ENCODE measurements at regions not wholly inside any gene's neighbourhood (a gene's known extent, or its start where the extent isn't known, plus 50 kb on each side); places are given as distances from the start of the nearest gene placed in this dataset.

- DNase-seq (ENCODE audit: low spot score), result no peak
- no peak for ATAC-seq
Observed at GRCh38 chr7:11290863-11291262, 317.2 kb downstream of the PHF14 start.

- ATAC-seq (no peak), DNase-seq (ENCODE audit: low spot score) (no peak)
Observed at GRCh38 chr7:11294218-11294617, 320.5 kb downstream of the PHF14 start.

GRCh38 chr7:11294965-11295364, 321.3 kb downstream of the PHF14 start:
- peak; percentile 73 for ATAC-seq
- no peak for DNase-seq (ENCODE audit: low spot score)

GRCh38 chr7:11297126-11297625, 323.5 kb downstream of the PHF14 start:
- no peak for ATAC-seq
- no peak for DNase-seq (ENCODE audit: low spot score)

- DNase-seq (ENCODE audit: low spot score), result no peak
- ATAC-seq, result no peak
Observed at GRCh38 chr7:11297764-11298163, 324.1 kb downstream of the PHF14 start.

- no peak for DNase-seq (ENCODE audit: low spot score)
- ATAC-seq, result no peak
Observed at GRCh38 chr7:11298220-11298619, 324.5 kb downstream of the PHF14 start.

- no peak for ATAC-seq
- DNase-seq (ENCODE audit: low spot score), result no peak
Observed at GRCh38 chr7:11300241-11300640, 326.6 kb downstream of the PHF14 start.

GRCh38 chr7:11302121-11302520, 328.4 kb downstream of the PHF14 start:
- no peak for ATAC-seq
- no peak for DNase-seq (ENCODE audit: low spot score)

GRCh38 chr7:11313801-11314200, 340.1 kb downstream of the PHF14 start:
- ATAC-seq (no peak), DNase-seq (ENCODE audit: low spot score) (no peak)

- DNase-seq (ENCODE audit: low spot score) (no peak), ATAC-seq (no peak)
Observed at GRCh38 chr7:11315666-11316258, 342.1 kb downstream of the PHF14 start.

- ATAC-seq, result no peak
- DNase-seq (ENCODE audit: low spot score), result no peak
Observed at GRCh38 chr7:11317766-11318165, 344.1 kb downstream of the PHF14 start.

- no peak for DNase-seq (ENCODE audit: low spot score)
- peak; percentile 57 for ATAC-seq
Observed at GRCh38 chr7:11319491-11320274, 346.0 kb downstream of the PHF14 start.

All from left lobe of liver (tissue), 2 donors.